HL-60/S4 treated with retinoic acid at 250 ng/mL for 4 days and 3 days (cell line): ENCODE measurements at regions not wholly inside any gene's neighbourhood (a gene's known extent, or its start where the extent isn't known, plus 50 kb on each side); places are given as distances from the start of the nearest gene placed in this dataset.
"Not testable (repeated sequence)": the region's sequence is repeated elsewhere in the genome, so short reads cannot be mapped to it uniquely, and the experiment has no call there.

Experiments used
- in situ Hi-C: fragments of 300-500 bp; cut with MboI; formaldehyde crosslinking; loops from 2 replicates; pipeline ENCODE4 v1.7.0; 2022; ENCODE audit warnings: low sequenced_read_pairs

DNA sequence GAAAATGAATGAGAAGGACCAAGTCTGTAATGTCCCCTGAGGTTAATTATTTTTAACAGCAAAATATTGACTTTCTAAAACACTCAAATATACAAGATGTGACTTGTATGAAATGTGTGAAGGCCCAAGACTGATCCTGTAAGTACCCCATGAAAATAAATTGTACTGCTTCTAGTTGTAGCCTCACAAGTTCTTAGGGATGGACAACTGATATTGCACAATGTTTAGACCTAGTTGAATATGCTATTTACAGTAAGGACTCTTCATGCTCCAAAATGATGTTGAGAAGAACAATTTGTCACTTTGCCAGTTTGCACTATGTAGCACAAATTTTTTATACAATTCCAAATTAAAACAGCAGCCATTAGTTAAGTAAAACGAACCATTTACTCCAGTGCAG lies 139.7 kb upstream of the GDNF start:
- in situ Hi-C loops = no loop called here

DNA sequence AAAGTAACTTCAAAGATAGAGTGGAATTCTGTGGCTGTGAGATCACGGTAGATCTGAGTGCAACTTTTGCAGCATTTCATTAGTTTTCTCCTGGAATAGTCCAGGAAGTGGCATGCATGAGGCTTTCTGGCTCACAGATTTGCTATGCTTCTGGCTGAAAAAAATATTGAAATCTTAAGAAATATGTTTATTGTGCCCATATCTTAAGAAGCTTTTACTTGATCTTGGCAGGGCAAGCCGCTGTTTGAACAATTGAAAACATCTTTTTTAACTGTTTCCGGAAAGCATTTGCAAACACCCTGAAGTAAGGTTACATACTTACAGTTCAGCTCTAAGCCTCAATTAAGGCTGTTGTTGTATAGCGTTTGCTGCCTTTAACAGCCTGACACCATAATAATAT lies 135.7 kb upstream of the GDNF start:
- in situ Hi-C loops = no loop called here

DNA sequence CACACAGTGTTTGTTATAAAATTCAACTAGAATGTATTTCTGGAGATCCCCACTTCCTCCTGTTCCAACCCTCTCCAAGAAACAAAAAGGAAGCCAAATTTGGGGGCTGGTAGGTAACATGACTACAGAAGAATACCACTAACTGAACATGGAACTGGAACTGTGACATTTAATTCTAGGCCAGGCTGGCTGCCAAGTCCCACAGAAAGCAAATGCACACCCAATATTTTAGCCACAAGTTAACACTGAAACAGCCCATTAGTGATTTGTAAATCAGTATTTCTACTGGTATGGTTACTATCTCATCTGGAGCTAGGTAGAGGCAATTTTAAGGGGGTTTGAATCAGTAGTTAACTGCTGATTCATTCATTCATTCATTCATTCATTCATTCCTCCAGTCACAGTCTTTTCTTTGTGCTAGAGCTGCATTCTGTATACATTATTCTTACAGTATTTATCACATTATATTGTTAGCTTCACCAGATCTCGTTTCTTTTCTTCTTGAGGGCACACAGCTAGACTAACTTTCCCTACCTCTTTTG lies 131.7 kb upstream of the GDNF start:
- in situ Hi-C loops = no loop called here

DNA sequence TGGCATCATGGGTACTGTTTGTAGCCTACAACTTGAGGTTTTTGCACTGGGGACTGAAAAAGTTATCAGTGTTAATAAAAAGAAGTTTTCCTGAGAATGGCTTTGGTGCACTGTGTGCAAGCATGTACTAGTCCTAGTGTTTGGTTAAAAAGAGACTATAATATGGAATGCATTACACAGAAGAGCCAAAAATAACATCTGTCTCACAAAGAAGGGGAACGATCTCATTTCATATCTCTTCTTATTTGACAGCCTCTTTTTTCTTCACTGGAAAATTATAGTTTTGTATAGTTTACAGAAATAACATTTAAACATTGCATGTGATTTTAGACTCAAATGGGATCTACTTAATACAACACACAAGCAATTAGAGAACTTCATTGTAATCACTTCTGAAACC lies 127.0 kb upstream of the GDNF start:
- in situ Hi-C loops = no loop called here

DNA sequence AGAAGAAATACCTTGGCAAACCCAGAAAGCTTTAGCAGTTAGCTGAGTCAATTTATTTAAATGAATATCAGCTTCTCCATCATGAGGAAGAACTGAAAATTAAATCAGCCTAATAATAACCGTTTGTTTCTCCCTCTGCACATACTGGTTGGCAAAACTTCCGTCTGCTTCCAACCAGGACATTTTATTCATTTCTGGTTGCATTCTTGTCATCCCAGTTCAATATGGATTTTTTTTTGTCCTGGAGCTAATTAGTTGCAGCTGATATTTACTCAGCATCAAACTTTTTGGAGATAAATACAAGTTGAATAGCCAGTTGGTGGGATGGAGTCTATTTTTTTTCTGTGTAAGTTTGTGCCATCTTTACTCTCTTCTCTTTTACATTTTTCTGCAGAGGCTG lies 126.5 kb upstream of the GDNF start:
- in situ Hi-C loops = no loop called here

DNA sequence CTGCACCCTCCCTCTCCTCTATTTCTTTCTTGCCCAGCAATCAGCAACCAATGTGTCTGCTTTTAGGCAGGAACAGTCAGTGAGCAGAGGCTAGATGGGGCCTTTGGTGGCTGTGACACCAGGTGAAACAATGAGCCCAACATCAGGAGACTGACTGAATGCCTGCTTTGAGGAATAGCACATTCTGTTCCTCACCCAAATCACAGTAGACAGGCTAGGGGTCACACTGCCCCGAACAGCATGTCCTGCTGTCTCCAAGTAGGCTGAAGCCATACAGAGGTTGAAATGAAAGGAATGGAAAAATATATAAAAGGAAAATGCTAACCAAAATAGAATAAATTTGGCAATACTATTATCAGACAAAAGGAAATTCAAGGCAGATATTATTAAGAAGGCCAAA lies 122.5 kb upstream of the GDNF start:
- in situ Hi-C loops = no loop called here

DNA sequence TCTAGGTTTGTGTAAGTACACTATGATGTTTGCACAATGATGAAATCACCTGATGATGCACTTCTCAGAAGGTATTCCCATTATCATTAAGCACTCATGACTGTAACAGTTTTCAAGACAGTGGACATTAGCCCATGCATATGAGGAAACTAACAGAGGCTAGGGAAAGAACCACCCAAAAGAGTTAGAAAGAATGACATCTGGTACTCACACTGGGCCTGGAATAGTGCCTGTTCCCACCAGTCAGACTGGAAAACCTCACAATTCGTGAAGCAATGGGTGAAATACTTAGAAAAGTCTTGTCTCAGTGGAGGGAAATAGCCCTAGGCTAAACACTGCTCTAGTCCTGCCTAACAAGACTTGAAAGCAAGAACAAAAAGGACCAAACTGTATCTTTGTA lies 117.4 kb upstream of the GDNF start:
- in situ Hi-C loops = no loop called here

DNA sequence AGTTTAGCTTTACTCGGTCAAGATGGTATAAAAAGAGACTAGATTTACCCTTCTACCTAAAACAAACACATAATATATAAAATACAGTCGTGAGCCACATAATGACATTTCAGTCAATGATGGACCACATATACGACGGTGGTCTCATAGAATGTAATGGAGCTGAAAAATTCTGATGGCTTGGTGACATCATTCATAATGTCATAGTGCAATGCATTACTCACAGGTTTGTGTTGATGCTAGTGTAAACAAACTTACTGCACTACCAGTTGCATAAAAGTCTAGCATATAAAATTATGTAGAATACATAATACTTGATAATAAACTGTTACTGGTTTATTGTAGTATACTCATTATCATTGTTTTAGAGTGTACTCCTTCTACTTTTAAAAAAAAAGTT lies 115.9 kb upstream of the GDNF start:
- in situ Hi-C loops = no loop called here

DNA sequence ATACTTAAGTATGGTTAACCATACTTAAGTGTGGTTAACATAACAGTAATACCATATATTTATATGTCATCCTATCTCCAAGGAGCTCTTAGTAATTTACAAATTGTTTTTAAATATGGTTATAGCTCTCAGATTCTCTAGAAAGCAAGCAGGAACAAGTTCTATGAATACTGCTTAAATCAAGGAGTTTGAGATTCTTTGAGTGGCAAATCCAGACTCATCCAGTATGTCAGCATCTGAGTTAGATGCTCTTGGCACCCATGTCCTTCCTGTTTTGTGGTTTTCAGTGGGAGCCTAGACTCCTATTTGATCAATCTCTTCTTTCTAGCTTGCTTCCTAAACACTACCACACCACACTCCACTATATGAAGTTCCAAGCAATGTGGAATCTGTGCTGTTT lies 114.7 kb upstream of the GDNF start:
- in situ Hi-C loops = no loop called here

DNA sequence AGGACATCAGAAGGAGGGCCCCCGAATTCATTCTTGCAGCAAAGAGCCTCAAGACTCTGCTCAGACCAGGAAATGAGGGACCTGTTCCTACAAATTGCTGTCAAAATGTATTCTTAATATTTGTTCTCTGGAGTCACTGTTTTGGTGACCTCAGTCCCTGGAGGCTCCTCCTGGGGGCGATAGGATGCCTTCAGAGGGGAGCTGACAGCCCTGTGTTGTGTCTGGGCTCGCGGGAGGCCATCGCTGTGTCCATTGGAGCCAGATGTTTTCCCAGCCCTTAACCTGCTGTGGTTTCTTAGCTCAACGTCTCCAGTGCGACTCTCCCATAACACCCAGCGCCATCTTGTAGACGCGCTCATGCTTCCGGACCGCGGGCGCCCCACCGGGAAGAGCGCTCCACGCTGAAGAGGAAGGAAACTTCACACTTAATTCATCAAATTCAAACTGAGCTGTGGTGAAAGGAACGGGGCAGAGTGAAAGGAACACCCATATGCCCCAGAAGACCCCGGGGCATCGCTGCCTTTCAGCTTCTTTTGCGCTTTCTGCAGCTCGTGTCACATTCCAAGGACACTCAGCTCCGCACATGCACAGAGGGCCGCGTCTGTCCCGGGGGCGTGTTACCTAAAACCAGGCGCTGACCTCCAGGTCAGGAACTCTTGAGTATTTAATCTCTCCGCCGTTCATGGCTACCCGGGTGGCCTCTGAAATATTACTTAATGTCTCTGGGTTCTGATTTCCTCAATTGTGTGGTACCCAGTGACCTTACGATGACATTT lies 112.3 kb upstream of the GDNF start:
- in situ Hi-C loops = no loop called here

DNA sequence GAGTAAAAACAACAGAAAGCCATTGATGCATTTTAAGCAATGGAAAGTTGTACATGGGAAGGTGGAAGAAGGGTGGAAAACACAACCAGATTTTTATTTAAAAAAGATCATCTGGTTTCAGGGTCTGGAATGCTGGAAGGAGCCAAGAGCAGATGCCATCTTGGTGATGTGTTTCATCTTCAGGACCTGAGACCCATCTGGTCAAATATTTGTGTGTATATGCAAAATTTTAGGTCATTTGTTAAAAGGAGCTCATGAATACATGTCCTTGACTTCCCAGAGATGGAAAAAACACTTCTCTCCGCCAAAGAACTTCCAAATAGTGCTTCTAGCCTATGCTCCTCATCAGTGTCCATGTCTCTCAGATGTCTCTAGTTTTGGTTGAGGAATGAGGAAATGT lies 110.6 kb upstream of the GDNF start:
- in situ Hi-C loops = no loop called here

DNA sequence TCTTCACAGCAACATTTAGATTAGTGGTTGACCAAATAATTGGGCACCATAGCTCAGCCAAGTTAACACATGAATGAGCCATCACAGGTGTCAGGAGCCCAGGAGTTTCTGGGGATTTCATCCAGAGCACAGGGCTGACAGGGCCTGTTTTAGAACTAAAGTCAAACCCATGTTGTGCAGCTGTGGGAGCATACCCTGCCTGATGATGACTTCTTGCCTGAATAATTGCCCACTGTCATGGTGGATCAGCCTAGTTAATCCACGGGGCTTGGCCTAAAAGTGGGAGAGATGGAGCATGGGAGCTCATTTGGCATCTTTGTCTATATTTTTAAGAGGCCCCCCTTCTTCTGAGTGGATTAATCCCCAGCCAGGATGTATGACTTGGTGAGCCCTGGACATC lies 105.6 kb upstream of the GDNF start:
- in situ Hi-C loops = no loop called here

DNA sequence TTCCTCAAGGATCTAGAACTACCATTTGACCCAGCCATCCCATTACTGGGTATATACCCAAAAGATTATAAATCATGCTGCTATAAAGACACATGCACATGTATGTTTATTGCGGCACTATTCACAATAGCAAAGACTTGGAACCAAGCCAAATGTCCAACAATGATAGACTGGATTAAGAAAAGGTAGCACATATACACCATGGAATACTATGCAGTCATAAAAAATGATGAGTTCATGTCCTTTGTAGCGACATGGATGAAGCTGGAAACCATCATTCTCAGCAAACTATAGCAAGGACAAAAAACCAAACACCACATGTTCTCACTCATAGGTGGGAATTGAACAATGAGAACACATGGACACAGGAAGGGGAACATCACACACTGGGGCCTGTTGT lies 103.3 kb upstream of the GDNF start:
- in situ Hi-C loops = not testable (repeated sequence)

DNA sequence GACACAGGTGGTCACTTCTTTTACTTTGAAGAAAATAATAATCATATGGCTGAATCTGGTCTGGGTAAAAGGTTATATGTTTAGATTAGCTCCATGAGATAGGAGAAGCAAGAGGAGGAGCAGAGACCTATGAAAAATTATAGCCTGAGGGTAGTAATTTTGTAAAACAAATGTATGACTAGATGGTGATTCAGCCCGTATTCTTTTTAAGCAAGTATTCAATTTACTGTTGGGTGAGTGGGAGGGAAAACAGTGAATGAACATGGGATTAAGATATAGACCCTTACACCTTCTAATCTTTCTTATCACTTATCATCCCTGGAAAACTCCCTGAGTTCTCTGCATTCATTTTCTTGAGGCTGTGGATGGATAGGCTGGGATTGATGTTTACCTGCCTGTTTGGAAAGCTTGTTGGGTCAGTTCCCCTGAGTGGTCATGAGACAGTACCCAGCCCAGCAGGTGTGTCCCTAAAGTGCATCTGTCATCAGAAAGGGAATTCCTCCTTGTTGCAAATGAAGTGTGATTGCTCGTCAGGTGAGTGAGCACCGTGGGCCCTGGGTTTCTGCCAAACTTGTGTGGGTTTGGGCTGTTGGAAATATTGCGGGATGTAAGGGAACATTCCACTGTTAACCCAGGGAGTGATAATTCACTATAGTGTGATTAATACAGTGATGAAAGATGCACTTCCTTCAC lies 101.2 kb upstream of the GDNF start:
- in situ Hi-C loops = no loop called here

DNA sequence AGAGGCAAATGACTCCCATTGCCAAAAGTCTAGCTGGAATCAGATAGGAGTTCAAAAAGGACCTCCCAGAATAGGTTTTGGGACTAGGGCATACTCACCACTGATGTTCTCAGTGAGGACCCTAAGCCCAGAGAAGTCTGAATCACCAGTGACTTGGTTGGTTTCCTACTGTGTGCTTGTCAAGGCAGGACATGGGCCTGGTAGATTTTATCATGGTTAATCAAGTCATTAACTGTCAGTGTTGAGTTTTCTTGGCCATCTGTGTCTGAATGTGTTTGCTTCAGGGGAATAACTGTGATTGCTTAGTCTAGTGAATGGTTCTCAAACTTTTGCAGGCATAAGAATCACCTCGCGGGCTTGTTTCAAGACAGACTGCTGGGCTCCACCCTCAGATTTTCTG lies 99.0 kb upstream of the GDNF start:
- in situ Hi-C loops = no loop called here

DNA sequence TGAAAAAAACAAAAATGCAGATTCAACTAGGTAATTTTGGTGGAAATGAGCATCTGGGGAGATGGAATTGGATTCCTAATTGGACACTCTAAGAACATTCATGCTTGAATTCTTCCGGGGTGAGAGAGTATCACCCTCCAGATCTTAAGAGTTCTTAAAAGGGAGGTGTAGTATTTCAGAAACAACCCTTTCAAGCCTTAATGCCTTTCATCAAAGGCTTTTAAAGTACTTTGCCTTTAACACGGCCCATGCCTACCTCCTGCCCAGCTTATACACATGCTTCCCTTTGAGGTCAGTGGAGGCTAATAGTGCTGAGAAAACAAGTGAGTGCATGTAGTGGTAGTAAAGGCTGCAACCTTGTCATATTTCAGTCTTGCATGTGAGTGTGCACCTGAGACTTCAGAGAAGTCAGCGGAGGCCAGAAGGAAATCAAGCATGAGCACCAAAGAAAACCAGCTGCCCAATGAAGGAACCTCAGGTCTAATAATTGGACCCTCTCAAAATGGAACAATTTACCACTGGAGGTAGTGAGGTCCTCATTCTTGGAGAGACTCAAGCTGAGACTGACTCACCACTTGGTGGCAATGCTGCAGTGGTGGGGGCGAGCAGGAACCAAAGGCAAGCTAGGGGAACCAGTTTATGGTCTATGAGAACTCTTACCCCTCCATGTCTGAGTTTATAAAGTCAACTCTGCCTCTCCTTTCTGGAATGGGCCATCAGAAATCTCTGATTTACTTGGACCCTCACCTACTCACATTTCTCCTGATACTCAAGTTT lies 98.4 kb upstream of the GDNF start:
- in situ Hi-C loops = no loop called here

DNA sequence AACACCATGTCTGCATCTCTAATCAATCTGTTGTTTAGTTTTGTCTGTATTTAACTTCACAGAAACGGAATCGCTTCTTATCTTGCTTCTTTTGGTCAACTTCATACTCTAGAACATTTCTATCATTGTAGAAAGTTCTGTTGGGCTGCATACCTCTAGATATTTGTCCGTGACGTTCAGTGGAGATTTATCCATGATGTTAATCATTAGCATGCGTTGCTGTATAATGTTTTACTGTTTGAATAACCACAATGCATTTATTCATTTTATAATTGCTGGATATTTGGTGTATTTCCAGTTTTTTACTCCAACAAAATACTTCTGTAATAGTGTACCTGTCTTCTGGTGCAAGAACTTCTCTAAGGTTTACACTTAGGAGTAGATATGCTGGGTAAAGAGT lies 96.2 kb upstream of the GDNF start:
- in situ Hi-C loops = no loop called here

DNA sequence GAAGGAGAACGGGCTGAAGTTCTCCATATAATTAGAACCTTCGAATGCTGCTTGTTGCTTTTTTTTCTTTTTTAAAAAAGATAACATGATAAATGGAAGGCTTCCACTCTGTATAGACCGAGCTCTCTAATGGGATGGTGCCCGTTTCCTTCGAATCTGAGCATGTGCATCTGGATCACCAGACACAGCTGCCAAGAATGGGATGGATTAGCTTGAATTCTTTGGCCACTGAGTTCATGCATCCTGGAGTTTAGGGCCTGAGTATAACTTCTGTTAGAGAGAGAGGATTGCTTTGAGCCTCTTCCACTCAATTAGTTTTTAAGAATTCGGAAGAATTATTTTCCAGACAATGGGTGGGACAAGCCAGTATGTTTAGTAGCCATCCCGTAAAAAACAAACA lies 93.7 kb upstream of the GDNF start:
- in situ Hi-C loops = no loop called here

DNA sequence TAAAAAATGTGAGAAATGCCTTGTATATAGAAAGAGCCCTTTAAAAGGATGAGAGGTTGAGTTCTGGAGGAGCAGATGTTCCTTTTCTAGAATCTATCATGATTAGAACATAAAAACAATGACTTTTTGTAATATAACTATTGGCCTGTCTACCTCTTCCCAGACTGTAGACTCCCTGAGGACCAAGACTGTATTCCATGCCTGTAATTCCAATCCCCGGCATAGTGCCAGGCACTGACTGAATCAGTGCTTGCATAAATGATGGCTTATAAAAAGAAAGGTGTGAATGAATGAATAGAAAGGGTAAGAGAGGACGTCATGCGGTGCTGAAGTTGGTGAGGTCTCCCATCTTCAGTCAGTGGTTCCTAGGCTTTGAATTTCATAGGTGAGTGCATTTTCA lies 92.6 kb upstream of the GDNF start:
- in situ Hi-C loops = no loop called here

DNA sequence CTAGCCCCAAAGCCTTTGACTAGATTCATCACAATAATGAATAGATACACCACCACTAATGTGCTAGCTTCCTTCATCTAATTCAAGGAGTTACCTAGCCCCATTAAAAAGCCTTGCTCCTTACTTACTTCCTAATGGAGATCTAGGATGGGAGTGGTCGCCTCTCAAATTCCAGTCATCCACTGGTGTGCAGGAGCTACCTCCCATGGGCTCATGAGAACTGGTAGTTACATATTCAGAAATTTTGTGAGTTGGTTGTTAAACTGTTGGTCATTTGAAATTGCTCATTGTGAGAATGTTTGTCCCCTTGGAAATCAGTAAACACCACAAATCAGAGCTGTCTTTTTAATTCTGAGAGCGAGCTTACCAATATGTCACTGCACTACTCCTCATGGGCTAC lies 91.7 kb upstream of the GDNF start:
- in situ Hi-C loops = no loop called here

DNA sequence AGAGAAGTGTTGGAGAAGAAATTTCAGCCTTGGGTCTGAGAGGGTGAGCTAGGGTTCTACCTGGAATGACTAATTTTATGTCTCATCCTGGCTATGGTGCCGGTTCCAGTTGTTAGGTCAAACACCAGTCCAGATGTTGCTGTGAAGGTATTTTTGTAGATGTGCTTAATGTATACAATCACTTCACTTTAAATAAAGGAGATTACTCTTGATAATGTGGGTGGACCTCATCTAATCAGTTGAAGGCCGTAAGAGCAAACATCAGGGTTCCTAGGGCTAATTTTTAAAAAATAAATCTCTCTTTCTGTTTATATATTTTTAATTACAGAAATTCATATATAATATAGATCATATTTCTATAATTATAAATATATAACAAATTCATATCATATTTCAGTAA lies 90.5 kb upstream of the GDNF start:
- in situ Hi-C loops = no loop called here

DNA sequence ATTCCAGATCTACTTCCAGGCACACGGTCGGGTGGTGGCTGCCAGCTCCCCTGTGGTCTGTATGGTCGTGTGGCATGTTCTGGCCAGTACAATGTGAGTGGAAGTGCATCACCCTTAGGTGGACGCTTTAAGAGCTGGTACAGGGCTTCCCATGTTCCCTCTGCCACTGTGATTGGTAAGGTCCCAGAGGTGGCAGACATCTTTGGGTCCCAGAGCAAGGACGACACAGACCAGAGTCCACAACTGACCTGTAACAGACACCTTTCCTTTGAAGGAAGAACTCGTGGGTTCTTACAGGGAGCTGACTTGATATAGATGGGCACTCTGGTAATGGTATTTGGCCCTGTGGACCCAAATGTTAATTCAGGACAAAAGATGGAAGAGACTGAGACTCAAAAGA lies 90.0 kb upstream of the GDNF start:
- in situ Hi-C loops = no loop called here
